Right lobe of liver (tissue), 4 donors: ENCODE measurements at regions not wholly inside any gene's neighbourhood (a gene's known extent, or its start where the extent isn't known, plus 50 kb on each side); places are given as distances from the start of the nearest gene placed in this dataset.

Source experiments
- POLR2A ChIP-seq: fragments of 450-650 bp; IDR thresholded peaks from one replicate; pipeline ENCODE4 v1.6.1; 2017; ENCODE audit warnings: antibody characterized with exemption, mild to moderate bottlenecking
- TF ChIP-seq, protein P1 (sequence below), 4 donors: fragments of 200-600 bp in 3 of 4; fragments of 450-650 bp in 1 of 4; IDR thresholded peaks; one replicate each; pipeline versions ENCODE4 v1.5.1 to v1.8.0; 2016 to 2022; ENCODE audit warnings: antibody characterized with exemption in 4 of 4, mild to moderate bottlenecking in 2 of 4
- donor health status: DM: no; HTN: no; CAD: no.
- donor health status: DM: no; HTN: no; CAD: no.
- donor health status: DM: no; HTN: yes; CAD: no.

DNA sequence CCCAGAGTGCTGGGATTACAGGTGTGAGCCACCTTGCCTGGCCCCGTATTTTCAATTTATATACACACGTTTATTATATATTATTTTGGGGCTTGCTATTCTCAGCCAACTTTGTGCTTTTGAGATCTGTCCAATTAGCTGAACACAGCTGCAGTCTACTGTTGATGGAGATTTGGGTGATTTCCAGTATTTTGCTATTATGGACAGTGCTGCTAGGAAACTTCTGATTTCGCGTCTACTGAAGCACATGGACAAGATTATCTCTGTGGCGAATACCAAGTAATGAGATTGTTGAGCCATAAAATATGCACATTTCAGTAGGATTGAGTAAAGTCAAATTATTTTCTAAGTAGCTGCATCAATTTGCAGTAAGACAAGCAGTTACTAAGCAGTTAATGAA lies 1731.2 kb upstream of the CDH6 start:
- TF ChIP-seq, protein P1, sequence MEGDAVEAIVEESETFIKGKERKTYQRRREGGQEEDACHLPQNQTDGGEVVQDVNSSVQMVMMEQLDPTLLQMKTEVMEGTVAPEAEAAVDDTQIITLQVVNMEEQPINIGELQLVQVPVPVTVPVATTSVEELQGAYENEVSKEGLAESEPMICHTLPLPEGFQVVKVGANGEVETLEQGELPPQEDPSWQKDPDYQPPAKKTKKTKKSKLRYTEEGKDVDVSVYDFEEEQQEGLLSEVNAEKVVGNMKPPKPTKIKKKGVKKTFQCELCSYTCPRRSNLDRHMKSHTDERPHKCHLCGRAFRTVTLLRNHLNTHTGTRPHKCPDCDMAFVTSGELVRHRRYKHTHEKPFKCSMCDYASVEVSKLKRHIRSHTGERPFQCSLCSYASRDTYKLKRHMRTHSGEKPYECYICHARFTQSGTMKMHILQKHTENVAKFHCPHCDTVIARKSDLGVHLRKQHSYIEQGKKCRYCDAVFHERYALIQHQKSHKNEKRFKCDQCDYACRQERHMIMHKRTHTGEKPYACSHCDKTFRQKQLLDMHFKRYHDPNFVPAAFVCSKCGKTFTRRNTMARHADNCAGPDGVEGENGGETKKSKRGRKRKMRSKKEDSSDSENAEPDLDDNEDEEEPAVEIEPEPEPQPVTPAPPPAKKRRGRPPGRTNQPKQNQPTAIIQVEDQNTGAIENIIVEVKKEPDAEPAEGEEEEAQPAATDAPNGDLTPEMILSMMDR (IDR thresholded peaks at IDR 0.05), result no peak
- no peak for TF ChIP-seq POLR2A
